Left colon (tissue), 2 donors: ENCODE measurements at regions not wholly inside any gene's neighbourhood (a gene's known extent, or its start where the extent isn't known, plus 50 kb on each side); places are given as distances from the start of the nearest gene placed in this dataset.
"Not testable (repeated sequence)": the region's sequence is repeated elsewhere in the genome, so short reads cannot be mapped to it uniquely, and the experiment has no call there.

Experiments
- ATAC-seq: fragments of 200-7000 bp; cut with Tn5 transposase; one replicate; pipeline ENCODE4 v1.9.1; 2020; ENCODE audit warnings: mild to moderate bottlenecking, moderate library complexity
- DNase-seq, 2 donors: peaks; one replicate each; pipeline ENCODE4 v3.0.0-alpha.2; 2020
- intact Hi-C, 2 donors: fragments of 100-400 bp; cut with DNase I in 1 of 2; cut with micrococcal nuclease in 1 of 2; formaldehyde crosslinking; loops; one replicate each; pipeline versions ENCODE4 v1.11.2 to v1.14.0; 2022; cut with DNase I, micrococcal nuclease
- donor health status: DM: no; HTN: no; CAD: no.
- donor health status: DM: yes; HTN: yes; CAD: no.

- no peak for ATAC-seq
- DNase-seq = no peak
- intact Hi-C loops = no loop called here
Observed at GRCh38 chr10:30200017-30200415, 140.6 kb upstream of the JCAD start.

GRCh38 chr10:30199376-30200016 is 140.1 kb upstream of the JCAD start:
- ATAC-seq (no peak), DNase-seq (no peak)
- intact Hi-C loops = no loop called here

- DNase-seq = no peak
- intact Hi-C loops = no loop called here
- ATAC-seq = no peak
Observed at GRCh38 chr10:30197186-30197585, 137.8 kb upstream of the JCAD start.

- intact Hi-C loops, ATAC-seq, DNase-seq: not testable (repeated sequence)
Observed at GRCh38 chr10:30196559-30196958, 137.2 kb upstream of the JCAD start.

DNA sequence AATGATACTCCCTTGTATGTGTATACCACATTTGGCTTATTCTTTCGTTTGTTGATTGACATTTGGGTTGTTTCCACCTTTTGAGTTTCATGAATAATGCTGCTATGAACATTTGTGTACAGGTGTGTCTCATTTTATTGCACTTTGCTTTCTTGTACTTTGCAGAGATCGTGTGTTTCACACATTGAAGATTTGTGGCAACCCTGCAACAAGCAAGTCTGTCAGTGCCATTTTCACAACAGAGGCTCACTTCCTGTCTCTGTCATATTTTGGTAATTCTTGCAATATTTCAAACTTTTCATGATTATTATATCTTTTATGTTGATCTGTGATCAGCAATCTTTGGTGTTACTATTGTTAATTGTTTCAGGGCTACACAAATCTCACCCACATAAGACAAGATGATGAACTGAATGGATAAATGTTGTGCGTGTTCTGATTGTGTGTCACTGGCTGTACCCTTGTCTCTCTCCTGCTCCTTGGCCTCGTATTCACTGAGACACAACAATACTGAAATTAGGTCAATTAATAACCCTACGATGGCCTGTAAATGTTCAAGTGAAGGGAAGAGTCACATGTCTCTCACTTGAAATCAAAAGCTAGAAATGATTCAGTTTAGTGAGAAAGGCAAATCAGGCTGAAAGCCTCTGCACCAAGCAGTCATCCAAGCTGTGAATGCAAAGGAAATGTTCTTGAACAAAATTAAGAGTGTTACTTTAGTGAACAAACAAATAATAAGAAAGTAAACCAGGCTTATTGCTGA is 133.6 kb upstream of the JCAD start:
- DNase-seq = no peak
- no peak for ATAC-seq
- intact Hi-C loops = no loop called here

DNA sequence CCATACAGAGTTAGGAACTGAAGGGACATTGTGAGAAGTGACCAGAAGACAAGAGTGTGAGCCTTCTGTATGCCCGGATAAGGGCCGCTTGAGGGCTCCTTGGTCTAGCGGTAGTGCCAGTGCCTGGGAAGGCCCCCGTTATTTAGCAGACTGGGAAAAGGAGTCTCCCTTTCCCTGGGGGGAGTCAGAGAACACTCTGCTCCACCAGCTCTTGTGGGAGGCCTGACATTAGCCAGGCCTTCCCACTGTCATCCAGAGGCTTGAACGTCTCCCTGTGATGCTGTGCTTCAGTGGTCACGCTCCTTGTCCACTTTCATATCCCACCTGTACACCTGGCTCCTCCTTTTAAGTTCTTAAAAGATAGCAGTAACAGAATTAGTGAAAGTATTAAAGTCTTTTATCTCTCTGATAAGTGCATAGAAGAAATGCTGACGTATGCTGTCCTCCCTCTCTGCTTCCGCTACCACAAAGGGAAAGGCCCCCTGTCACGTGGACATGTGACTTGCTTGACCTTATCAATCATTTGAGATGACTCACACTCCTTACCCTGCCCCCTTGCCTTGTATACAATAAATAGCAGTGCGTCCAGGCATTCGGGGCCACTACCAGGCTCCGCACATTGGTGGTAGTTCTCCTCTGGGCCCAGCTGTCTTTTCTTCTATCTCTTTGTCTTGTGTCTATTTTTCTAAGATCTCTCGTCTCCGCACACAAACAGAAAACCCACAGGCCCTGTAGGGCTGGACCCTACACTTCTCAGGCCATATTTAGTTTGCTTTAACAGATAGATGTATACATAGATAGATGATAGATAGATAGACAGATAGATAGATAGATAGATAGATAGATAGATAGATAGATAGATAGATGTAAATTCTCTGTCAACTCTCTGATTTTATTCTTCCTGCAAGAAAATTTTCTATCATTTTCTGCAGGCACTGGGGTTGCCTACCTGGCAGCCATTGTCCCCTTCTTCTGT is 131.5 kb upstream of the JCAD start:
- ATAC-seq (no peak), DNase-seq (no peak)
- intact Hi-C loops = no loop called here

DNA sequence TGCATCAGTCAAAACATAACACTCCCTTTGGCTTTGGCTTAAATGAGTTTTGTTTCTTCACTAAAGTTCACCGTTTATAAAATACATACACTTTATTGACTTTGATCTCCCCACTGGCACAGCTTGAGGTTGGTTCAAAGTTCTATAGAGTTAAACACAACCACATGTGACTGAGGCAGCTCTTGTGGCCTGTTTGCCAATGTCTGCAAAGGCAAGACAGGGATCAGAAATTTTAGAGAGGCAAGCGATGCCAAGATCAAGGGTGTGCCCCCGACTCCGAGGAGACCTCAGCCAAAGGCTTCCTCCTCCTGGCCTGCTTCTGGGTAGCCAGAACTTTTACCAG is 129.8 kb upstream of the JCAD start:
- ATAC-seq = no peak
- no peak for DNase-seq
- intact Hi-C loops = no loop called here

DNA sequence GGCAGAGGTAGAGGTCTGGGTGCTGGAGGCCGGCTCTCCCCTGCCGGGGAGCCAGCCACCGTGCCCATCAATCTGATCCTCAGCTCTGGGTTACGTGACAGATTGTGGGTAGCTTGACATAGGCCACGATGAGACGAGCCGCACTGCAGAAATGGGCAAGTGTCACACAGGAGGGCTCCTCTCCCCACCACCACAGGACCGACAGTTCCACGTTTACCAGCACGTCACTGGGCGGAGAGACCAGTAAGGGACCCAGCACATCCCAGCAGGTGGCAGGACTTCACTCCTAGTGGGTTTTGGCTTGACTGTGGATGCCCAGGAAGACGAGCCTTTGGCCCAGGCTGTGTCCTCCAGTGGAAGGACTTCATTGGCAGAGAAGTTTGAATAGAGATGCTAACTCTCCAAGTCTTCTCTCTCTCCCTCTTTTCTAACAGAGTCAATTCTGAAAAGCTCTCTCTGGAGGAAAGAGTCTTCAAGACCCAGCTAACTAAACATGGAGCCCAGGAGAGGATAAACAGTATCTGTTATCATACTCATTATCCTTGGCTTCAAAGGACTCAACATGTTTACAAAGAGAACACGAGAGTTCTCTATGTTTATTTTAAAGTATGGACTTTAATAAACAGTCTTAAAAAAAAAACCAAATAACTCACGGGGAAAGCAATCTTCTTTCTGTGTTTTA is 129.3 kb upstream of the JCAD start:
- intact Hi-C loops = no loop called here
- ATAC-seq = no peak
- no peak for DNase-seq

- no peak for ATAC-seq
- intact Hi-C loops = no loop called here
Observed at GRCh38 chr10:30188101-30188500, 128.7 kb upstream of the JCAD start.

GRCh38 chr10:30187010-30187409 is 127.6 kb upstream of the JCAD start:
- intact Hi-C loops = no loop called here
- ATAC-seq (no peak), DNase-seq (no peak)

More at GRCh38 chr10:30188101-30188500, 128.7 kb upstream of the JCAD start:
- no peak for DNase-seq

DNA sequence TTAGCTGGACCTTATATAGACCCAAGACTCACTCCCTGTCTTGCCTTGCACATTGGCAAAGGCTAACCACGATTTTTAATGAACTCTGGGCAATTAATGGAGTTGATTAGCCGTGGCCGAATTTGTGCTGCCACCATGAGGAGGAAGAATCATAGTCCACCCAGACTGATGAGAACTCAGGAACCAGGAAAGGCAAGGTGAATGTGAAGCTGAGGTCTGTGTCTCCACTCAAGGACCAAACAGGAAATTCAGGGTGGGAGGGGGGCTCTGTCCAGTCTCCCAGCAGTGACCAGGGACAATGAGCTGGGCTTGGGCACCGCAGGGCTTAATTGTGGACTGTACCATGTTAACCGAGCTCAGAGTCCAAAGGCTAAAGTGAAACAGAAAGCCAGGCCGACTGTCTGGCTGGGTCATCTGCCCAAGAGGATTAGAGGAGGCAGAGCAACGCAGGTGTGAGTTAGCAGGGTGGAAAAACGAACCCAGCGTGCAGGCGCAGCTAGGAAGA is 127.0 kb upstream of the JCAD start:
- intact Hi-C loops = no loop called here
- DNase-seq = no peak
- ATAC-seq = peak; percentile 46

GRCh38 chr10:30185916-30186315 is 126.5 kb upstream of the JCAD start:
- no peak for DNase-seq
- no peak for ATAC-seq
- intact Hi-C loops = no loop called here

GRCh38 chr10:30185341-30185740 is 126.0 kb upstream of the JCAD start:
- DNase-seq = no peak
- intact Hi-C loops = no loop called here
- no peak for ATAC-seq

DNA sequence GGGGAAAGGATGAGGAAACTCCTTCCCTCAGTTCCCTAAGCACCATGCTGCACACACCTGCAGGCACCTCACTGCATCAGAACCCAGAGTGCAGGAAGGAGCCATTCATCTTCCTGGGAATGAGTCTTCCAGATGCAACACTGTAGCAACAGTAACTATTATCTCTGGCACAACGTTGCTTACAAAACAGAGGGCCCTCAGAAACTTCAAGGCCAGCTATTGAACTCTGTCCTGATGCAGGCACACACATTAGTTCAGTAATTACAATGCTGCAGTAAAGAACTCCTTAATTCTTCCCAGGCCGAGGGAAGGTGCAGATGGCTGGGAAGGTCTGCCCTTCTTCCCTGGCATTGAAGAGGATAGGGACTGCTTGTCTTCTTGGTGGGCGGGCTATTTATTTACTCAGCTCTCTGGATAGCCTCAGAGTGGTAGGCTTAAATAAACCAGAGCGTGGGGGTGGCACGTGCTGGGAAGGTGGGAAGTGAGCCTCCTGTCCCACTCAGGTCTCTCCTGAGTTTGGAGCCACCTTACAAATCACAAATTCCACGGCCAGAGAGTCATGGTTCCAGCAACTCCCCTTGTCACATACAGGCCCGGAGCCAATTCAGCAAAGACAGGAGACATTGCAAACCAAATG is 125.1 kb upstream of the JCAD start:
- ATAC-seq (no peak), DNase-seq (no peak)
- intact Hi-C loops = no loop called here

DNA sequence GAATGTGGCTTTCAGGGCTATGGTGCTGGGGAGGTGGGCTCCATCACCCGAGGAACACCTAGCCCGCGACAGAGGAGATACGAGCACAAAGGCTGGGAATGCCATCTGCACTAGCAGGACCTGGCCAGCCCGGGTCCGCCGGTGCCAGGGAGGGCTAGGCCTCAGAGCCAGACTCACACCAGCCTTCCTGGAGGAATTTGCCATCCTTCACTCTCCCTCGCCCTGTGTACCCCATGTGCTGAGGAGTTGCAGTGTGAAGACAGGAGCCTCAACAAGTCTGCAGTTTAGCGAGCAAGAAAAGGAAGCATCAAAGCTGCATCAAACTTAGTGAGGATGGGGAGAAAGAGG is 123.6 kb upstream of the JCAD start:
- no peak for ATAC-seq
- intact Hi-C loops = no loop called here

DNA sequence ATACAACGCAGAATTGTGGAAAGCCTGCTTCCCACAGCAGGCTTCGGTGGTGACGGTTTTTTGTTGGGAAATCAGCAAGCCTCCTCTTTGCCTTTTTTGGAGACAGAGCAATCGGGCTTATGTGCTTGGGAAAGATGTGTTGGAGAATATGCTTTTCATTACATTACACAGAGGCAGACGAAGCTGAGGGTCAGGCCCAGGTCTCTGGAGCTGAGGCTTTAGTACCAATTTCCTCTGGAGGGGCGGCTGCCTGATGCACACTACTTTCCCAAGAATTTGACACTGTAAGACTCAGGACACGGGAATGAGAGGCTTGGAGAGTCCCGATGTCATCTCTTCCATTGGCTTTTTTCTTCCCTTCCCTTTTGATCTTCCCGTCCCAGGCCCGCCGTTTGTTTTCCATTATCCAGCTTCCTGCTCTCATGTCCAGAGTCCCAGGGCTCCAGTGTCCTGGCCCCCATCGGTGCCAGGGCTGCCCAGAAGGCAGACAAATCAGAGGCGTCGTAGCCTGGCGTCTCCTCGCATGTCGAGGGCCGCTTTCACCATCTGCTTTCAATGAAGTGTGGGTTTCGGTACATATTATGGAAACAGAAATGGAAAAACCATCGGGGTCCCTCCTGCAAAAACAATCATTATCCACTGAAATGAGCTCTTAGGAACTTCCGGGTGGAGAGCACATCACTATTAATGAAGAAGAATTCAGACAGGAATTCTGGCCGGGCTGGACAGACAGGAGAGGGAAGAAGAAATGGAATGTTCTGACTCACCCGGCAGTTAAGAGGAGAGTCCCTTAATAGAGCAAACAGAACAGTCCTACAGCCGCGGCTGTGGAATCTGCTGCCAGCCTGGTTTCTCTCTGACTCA is 123.0 kb upstream of the JCAD start:
- intact Hi-C loops = no loop called here
- ATAC-seq = no peak
- DNase-seq = no peak

More for the DNA sequence above, 123.6 kb upstream of the JCAD start:
- DNase-seq = no peak

DNA sequence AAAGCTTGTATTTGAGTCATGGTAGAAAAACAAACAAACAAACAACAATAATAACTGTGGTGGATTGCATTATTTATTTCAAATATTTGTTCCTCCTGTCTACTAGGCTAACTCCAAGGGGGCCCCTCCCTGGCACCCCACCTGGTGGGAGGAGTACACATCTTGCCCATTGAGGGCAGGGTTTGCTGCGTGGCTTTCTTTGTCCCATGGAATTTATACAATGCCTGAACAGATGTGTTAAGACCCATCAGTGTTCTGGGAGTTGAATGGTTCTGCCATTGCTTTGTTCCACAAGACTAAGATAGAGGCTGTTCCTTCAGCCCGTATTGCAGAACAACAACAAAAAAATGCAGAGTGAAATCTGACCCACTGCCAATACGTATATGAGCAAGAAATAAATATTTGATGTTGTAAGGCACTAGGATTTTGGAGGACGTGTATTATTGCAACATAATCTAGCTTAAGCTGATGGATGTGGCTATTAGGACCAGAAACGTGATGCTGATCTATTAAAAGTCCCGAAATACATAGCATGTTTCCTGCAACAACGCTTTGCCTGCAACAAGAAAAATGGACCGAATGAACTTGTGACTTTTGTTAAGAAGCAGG is 119.1 kb upstream of the JCAD start:
- intact Hi-C loops = no loop called here
- ATAC-seq = no peak
- DNase-seq = no peak
